ENCODE measurements at regions not wholly inside any gene's neighbourhood (a gene's known extent, or its start where the extent isn't known, plus 50 kb on each side); places are given as distances from the start of the nearest gene placed in this dataset.

- no peak overlapping the region for H3K27ac ChIP-seq (replicated peaks)
- H3K27me3 ChIP-seq (ENCODE audit: low read depth) = no peaks in the 10 kb centered on the region
- no peaks in the 10 kb centered on the region for H3K4me1 ChIP-seq
- no peak for DNase-seq
- intact Hi-C loops (cut with micrococcal nuclease) = no loop called here
- TF ChIP-seq CTCF (IDR thresholded peaks at IDR 0.05; ENCODE audit: borderline replicate concordance) = no peak
- H3K9me3 ChIP-seq (replicated peaks) = no peaks in the 10 kb centered on the region
- no peaks in the 10 kb centered on the region for H3K36me3 ChIP-seq
- no peak overlapping the region for H3K4me3 ChIP-seq
Measured at GRCh38 chr4:23290656-23291055, 597.9 kb downstream of the GBA3 start.

- Histone ChIP-seq H3K9me3 (replicated peaks) (no peaks in the 10 kb centered on the region), H3K36me3 (no peaks in the 10 kb centered on the region), H3K4me3 (no peak overlapping the region), H3K4me1 (no peaks in the 10 kb centered on the region), H3K27ac (replicated peaks) (no peak overlapping the region), H3K27me3 (ENCODE audit: low read depth) (no peaks in the 10 kb centered on the region)
- TF ChIP-seq CTCF (IDR thresholded peaks at IDR 0.05; ENCODE audit: borderline replicate concordance) = no peak
- no peak for DNase-seq
- intact Hi-C loops (cut with micrococcal nuclease) = no loop called here
Measured at GRCh38 chr4:23279377-23279986, 586.7 kb downstream of the GBA3 start.

- H3K4me3 ChIP-seq = no peak overlapping the region
- H3K27ac ChIP-seq (replicated peaks) = no peak overlapping the region
- H3K27me3 ChIP-seq (ENCODE audit: low read depth) = no peaks in the 10 kb centered on the region
- H3K4me1 ChIP-seq = no peaks in the 10 kb centered on the region
- H3K36me3 ChIP-seq = no peaks in the 10 kb centered on the region
- intact Hi-C loops (cut with micrococcal nuclease) = no loop called here
- no peak for DNase-seq
- TF ChIP-seq CTCF (IDR thresholded peaks at IDR 0.05; ENCODE audit: borderline replicate concordance) = no peak
- no peaks in the 10 kb centered on the region for H3K9me3 ChIP-seq (replicated peaks)
Measured at GRCh38 chr4:23278845-23279244, 586.1 kb downstream of the GBA3 start.

- no peak for TF ChIP-seq CTCF (IDR thresholded peaks at IDR 0.05; ENCODE audit: borderline replicate concordance)
- H3K4me1 ChIP-seq = no peaks in the 10 kb centered on the region
- DNase-seq = no peak
- no peaks in the 10 kb centered on the region for H3K27me3 ChIP-seq (ENCODE audit: low read depth)
- H3K9me3 ChIP-seq (replicated peaks) = no peaks in the 10 kb centered on the region
- H3K27ac ChIP-seq (replicated peaks) = no peak overlapping the region
- no peak overlapping the region for H3K4me3 ChIP-seq
- intact Hi-C loops (cut with micrococcal nuclease) = no loop called here
- H3K36me3 ChIP-seq = no peaks in the 10 kb centered on the region
Measured at GRCh38 chr4:23276076-23276475, 583.3 kb downstream of the GBA3 start.

- H3K36me3 ChIP-seq = no peaks in the 10 kb centered on the region
- no peaks in the 10 kb centered on the region for H3K4me1 ChIP-seq
- H3K27me3 ChIP-seq (ENCODE audit: low read depth) = no peaks in the 10 kb centered on the region
- DNase-seq = no peak
- H3K4me3 ChIP-seq = no peak overlapping the region
- TF ChIP-seq CTCF (IDR thresholded peaks at IDR 0.05; ENCODE audit: borderline replicate concordance) = no peak
- intact Hi-C loops (cut with micrococcal nuclease) = no loop called here
- no peak overlapping the region for H3K27ac ChIP-seq (replicated peaks)
- H3K9me3 ChIP-seq (replicated peaks) = no peaks in the 10 kb centered on the region
Measured at GRCh38 chr4:23269566-23269965, 576.8 kb downstream of the GBA3 start.
